Fibroblast of upper back skin (primary cell): ENCODE measurements at regions not wholly inside any gene's neighbourhood (a gene's known extent, or its start where the extent isn't known, plus 50 kb on each side); places are given as distances from the start of the nearest gene placed in this dataset.
"Not testable (repeated sequence)": the region's sequence is repeated elsewhere in the genome, so short reads cannot be mapped to it uniquely, and the experiment has no call there.

ENCODE experiments used
- DNase-seq: peaks from one replicate; pipeline ENCODE4 v3.0.0-alpha.2; 2013

GRCh38 chr10:124159153-124159552 is 65.8 kb upstream of the CHST15 start:
- no peak for DNase-seq

DNA sequence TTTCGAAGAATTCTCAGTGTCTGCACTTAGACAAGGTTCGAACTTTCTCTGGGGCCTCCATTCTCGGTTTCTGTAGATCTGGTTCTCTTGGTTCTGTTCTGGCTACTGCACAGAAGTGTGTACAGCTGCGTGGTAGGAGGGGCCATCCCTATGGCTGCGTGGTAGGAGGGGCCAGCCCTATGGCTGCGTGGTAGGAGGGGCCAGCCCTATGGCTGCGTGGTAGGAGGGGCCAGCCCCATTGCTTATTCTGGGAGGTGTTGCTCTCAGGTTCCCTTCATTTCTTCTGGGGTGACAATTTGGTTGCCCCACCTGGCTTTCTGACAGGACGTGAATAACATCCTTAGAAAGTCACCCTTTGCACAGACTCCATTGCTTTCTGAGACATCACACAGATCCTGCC is 65.2 kb upstream of the CHST15 start:
- no peak for DNase-seq

DNA sequence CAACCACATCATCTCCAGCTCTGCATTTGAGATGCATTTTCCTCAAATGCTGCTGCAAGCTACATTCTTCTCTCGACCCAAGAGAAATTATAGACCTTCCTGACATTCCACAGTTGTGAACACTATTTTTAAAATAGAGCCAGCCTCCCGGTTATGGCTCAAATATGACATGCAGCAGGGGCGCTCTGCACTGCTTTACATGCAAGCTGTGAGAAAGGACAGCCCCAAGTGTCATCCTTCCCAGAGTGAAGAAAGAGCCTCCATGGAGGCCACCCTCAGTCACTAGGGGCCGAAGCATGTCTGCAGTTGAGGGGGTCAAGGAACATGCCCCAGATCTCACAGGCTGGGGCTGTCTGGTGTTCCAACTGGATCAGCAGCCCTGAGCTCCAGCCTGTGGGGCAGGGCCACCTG is 63.9 kb upstream of the CHST15 start:
- DNase-seq = peak; percentile 55

GRCh38 chr10:124156524-124157260 is 63.3 kb upstream of the CHST15 start:
- no peak for DNase-seq

GRCh38 chr10:124155781-124156435 is 62.5 kb upstream of the CHST15 start:
- DNase-seq = peak; percentile 25

DNA sequence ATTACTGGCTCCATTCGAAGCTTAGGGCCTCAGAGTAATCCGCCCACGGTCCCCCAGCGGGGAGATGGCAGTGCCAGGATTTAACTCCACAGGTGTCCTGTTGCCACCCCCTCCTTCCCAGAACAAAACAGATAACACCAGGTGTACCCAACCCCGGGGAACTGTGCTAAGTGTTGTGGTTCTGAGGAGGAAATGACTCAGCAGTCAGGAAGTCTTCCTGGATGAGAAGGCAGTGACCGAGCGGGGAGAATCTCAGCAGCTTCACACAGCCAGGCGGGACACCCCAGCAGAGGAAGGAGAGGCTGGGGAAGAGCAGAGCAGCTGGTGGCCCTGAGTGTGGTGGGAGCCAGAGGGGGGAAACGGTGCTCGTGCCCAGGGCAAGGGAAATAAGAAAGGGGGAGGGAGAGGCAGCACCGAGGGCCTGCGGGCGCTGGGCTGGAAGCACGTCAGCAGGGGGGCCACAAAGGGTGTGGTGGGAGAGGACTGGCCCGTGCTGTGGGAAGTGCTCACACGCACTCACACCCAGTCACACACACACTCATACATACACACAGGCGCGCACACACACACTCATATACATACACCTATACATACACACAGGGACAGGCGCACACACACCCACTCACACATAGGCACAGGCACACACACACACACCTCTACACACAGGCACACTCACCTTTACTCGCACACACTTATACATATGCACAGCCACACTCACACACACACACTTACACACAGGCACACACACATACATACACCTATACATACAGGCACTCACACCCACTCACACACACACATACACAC is 59.8 kb upstream of the CHST15 start:
- peak; percentile 83 for DNase-seq

GRCh38 chr10:124152139-124153022 is 59.0 kb upstream of the CHST15 start:
- DNase-seq = peak; percentile 61

- DNase-seq = no peak
Observed at GRCh38 chr10:124151466-124152095, 58.2 kb upstream of the CHST15 start.

GRCh38 chr10:124150807-124151417 is 57.5 kb upstream of the CHST15 start:
- DNase-seq = no peak

DNA sequence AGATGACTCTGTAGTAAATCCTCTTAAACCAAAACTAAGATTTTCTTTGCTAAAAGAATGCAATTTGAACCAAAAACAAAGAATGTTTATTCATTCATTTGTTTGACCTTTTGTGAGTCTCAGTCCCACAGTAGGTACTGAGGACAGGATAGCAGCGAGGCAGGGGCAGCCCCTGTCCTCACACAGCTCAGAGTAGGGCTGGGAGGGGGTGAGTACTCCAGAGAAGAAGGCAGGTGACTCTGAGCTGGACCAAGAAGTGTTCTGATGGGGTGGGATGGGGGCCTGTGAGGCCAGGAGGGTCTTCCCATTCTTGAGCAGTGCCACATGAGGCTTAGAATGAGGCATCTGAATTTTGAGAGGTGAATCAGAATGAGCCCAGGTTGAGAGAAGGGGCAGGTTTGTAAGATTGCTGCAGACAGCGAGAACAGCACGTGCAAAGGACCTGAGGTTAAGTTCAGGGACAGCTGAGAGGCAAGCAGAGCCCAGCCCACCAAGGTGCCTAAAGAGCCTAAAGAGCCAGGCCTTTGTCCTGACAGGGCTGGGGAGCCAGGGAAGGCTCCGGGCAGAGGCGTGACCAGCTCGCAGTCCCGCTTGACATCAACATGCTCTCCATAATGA is 56.9 kb upstream of the CHST15 start:
- DNase-seq = no peak

DNA sequence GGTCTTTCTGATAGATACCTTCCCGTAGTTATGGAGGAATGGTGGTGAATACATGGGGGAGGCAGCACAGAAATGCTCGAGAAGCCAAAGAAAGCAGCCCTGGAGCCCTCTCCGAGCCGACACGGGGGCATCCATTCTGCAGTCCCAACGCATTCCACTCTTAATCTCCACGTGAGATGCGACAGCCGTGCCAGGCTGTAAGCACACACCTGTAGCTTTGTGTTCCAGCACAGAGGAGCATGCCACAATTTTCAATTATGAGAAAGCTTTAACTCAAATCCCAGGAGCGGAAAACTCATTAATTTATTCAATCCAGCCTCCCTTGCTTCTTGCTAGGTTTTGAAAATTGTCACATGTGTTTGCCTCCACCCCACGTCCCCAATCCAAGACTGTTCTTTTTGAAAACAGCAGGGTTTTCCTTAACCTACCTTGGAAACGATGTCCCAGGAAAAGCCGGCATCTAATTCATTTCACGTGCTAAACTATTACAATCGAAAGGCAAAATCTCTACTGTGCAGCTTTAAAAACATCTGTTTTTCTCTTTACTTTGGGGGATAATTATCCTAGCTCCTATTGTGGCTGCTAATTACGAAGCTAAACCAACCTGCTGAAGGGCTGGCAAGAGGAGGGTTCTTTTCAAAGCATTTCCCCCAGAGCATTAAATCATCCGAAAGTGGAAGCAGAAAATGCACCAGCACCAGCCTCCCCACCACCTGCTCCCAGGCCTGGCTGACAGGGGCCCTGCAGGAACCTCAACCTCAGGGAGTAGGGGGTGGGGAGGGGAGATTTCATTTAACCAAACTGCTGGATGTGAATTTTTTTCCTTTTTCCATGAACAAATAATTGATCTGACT is 56.0 kb upstream of the CHST15 start:
- no peak for DNase-seq

- not testable (repeated sequence) for DNase-seq
Observed at GRCh38 chr10:124148509-124149188, 55.3 kb upstream of the CHST15 start.

GRCh38 chr10:124146483-124146882 is 53.1 kb upstream of the CHST15 start:
- DNase-seq = no peak

- DNase-seq = no peak
Observed at GRCh38 chr10:124145109-124145870, 51.9 kb upstream of the CHST15 start.

GRCh38 chr10:124144536-124144935 is 51.1 kb upstream of the CHST15 start:
- DNase-seq = no peak

DNA sequence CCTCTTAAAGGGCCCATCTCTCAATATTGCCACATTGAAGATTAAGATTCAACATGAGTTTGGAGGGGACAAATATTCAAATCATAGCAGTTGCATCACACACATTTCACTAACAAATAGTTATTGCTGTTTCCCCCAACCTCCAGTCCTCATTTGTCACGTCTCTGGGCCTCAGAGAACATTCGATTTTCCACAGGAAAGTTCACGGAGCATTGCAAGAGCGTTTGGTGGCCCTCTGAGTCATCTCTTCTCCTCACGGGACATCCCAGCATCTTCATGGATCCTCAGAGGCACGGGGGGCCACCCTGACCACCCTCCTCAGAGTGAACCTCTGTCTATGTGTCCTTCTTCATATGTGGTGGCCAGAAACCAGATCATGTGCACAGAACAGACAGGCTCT is 50.3 kb upstream of the CHST15 start:
- no peak for DNase-seq
